ENCODE measurements at regions not wholly inside any gene's neighbourhood (a gene's known extent, or its start where the extent isn't known, plus 50 kb on each side); places are given as distances from the start of the nearest gene placed in this dataset.
A peak's percentile ranks its signal among the peaks of the same experiment; 100 is the strongest.

DNA sequence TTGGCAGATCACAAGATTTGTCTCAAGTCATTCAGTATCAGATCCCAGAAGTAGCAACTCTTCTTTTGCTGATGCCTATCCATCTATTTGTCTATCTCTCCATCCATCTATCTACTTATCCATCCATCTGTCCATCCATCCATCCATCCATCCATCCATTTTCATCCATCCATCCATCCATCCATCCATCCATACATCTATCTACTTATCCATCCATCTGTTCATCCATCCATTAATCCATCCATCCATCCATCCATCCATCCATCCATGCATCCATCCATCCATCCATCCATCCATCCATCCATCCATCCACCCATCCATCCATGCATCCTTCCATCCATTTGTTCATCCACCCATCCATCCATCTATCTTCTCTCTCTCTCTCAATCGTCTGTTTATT lies 142.7 kb downstream of the PFKFB3 start:
- Histone ChIP-seq H3K4me1 (peaks cover 0 to 16% (median 0%) of the 10 kb centered on the region in 4 donors), H3K27me3 (no peaks in the 10 kb centered on the region), H3K9me3 (no peaks in the 10 kb centered on the region), H3K36me3 (no peaks in the 10 kb centered on the region), H3K27ac (replicated peaks in 1 of 4) (no peak overlapping the region), H3K4me3 (no peak overlapping the region)
- peak; percentile 8 for DNase-seq (ENCODE audit: extremely low spot score)
- intact Hi-C loops (cut with DNase I): no loop called here
- 94% methylated on average over 1 of the region's 1 CpG for WGBS
- TF ChIP-seq EP300 (IDR thresholded peaks at IDR 0.05) (no peak), POLR2A (IDR thresholded peaks at IDR 0.05; ENCODE audit: low read depth) (no peak)
- TF ChIP-seq, protein P1, sequence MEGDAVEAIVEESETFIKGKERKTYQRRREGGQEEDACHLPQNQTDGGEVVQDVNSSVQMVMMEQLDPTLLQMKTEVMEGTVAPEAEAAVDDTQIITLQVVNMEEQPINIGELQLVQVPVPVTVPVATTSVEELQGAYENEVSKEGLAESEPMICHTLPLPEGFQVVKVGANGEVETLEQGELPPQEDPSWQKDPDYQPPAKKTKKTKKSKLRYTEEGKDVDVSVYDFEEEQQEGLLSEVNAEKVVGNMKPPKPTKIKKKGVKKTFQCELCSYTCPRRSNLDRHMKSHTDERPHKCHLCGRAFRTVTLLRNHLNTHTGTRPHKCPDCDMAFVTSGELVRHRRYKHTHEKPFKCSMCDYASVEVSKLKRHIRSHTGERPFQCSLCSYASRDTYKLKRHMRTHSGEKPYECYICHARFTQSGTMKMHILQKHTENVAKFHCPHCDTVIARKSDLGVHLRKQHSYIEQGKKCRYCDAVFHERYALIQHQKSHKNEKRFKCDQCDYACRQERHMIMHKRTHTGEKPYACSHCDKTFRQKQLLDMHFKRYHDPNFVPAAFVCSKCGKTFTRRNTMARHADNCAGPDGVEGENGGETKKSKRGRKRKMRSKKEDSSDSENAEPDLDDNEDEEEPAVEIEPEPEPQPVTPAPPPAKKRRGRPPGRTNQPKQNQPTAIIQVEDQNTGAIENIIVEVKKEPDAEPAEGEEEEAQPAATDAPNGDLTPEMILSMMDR (IDR thresholded peaks at IDR 0.05): no peak

DNA sequence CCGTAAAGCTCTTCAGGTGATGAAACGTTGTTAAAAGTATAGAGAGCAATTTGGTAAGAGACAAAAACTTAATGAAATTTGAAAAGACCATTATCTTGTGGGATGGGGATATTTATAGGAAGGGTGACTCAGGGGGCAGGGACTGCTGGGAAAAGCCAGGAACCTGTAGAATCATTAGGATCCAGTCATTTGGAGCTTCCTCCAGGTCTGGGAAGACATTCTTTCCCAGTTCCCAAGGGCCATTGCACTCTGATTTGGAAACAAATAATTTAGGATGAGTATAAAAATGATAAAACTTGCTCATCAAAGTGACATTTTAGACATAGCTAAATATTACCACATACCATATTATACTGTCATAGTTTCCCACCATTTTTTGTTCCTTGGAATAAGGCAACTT lies 143.9 kb downstream of the PFKFB3 start:
- intact Hi-C loops (cut with DNase I): no loop called here
- Histone ChIP-seq H3K27ac (replicated peaks in 1 of 4) (no peak overlapping the region), H3K9me3 (no peaks in the 10 kb centered on the region), H3K36me3 (no peaks in the 10 kb centered on the region), H3K4me1 (peaks cover 0 to 16% (median 0%) of the 10 kb centered on the region in 4 donors), H3K27me3 (no peaks in the 10 kb centered on the region), H3K4me3 (no peak overlapping the region)
- TF ChIP-seq, protein P1 (IDR thresholded peaks at IDR 0.05): no peak
- TF ChIP-seq EP300 (IDR thresholded peaks at IDR 0.05) (no peak), POLR2AphosphoS5 (IDR thresholded peaks at IDR 0.05) (no peak), POLR2A (IDR thresholded peaks at IDR 0.05; ENCODE audit: low read depth) (no peak)
- WGBS: 94% methylated on average over 2 of the region's 2 CpGs
- peak; percentile 4 for DNase-seq (ENCODE audit: extremely low spot score)

DNA sequence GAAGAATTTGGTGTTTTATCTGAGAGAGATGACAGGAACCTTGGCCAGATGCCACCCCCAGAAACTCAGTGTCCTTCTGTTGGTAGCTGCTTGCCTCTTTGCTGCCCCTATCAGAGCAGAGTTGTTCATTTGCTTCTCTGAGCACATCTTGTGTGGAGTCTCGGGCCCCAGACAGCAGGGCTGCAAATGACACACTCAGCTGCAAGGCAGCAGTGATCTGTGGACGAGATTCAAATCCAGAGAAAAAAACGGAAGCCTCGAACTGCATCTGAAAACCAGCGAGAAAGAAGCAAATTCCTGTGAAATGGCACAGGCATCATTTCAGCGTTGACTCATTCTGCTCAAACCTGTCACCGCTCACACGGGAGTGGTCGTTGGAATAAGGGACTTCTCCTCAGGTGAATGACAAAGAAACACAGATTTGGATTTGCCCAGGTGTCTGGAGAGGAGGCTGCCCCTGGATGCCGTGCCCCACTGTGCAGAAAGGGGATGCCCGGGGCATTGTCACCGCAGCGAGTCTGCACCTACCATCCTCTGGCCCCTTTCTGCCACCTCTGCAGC lies 144.7 kb downstream of the PFKFB3 start:
- peak; percentile 68 for DNase-seq (ENCODE audit: extremely low spot score)
- 74% methylated on average over 13 of the region's 13 CpGs for WGBS
- intact Hi-C loops (cut with DNase I): no loop called here
- H3K27me3 ChIP-seq: no peaks in the 10 kb centered on the region
- H3K4me1 ChIP-seq: peaks cover 0 to 16% (median 0%) of the 10 kb centered on the region in 4 donors
- no peaks in the 10 kb centered on the region for H3K36me3 ChIP-seq
- H3K9me3 ChIP-seq: no peaks in the 10 kb centered on the region
- no peak for TF ChIP-seq POLR2A (IDR thresholded peaks at IDR 0.05; ENCODE audit: low read depth)
- TF ChIP-seq EP300 (IDR thresholded peaks at IDR 0.05): no peak
- no peak for TF ChIP-seq POLR2AphosphoS5 (IDR thresholded peaks at IDR 0.05)
- TF ChIP-seq, protein P1 (IDR thresholded peaks at IDR 0.05): no peak
- peak overlapping the region in 1 of 4 donors; percentile 14 for H3K27ac ChIP-seq (replicated peaks in 1 of 4)
- no peak overlapping the region for H3K4me3 ChIP-seq

DNA sequence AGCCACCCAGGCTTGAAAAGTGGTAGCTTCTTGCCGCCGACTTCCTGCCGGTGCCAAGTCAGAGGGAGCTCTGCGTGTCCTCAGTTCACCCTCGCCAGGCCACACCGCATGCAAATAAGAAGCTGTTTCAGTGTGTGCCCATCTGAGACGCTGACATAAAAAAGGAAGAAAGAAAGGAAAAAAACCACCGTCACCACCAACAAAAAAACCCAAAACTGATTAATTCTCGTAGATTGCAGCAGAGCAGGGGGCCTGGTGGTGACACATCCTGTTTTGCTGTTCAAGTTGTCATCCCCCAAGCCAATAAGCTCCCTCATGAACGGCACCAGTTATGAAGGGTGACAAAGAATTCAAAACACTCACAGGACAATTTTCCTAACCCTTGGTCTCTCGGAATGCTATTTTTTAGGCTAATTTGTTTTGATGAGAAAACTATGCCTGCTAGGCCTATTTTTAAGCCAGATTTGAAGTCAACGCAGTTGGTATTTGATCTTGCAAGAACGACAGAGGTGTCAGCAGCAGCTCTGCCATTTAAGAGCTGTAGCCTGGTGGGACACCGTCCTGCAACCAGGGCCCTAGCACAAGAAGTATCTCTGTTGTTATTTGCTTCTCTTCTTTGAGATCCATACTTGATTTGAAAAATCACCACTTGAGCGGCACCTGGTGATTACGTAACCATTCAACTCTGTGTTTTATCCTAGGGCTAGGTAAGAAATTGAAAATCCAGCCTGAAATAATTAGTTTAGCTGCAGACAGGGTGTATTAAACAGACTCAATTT lies 145.6 kb downstream of the PFKFB3 start:
- 52% methylated on average over 16 of the region's 16 CpGs for WGBS
- Histone ChIP-seq H3K27ac (replicated peaks in 1 of 4) (peak overlapping the region in 1 of 4 donors; percentile 14), H3K36me3 (no peaks in the 10 kb centered on the region), H3K9me3 (no peaks in the 10 kb centered on the region), H3K4me1 (peaks cover 0 to 16% (median 0%) of the 10 kb centered on the region in 4 donors), H3K27me3 (no peaks in the 10 kb centered on the region), H3K4me3 (no peak overlapping the region)
- no peak for TF ChIP-seq EP300 (IDR thresholded peaks at IDR 0.05)
- no peak for TF ChIP-seq POLR2A (IDR thresholded peaks at IDR 0.05; ENCODE audit: low read depth)
- TF ChIP-seq, protein P1 (IDR thresholded peaks at IDR 0.05): no peak
- no peak for TF ChIP-seq POLR2AphosphoS5 (IDR thresholded peaks at IDR 0.05)
- intact Hi-C loops (cut with DNase I): no loop called here
- peak; percentile 91 for DNase-seq (ENCODE audit: extremely low spot score)
